H9 (cell line): ENCODE measurements at regions not wholly inside any gene's neighbourhood (a gene's known extent, or its start where the extent isn't known, plus 50 kb on each side); places are given as distances from the start of the nearest gene placed in this dataset.

Experiments
- DNase-seq: peaks from one replicate; pipeline ENCODE4 v3.0.0-alpha.2; 2017
- H2AFZ ChIP-seq: one replicate; pipeline ENCODE4 v1.6.1; 2013; ENCODE audit warnings: mild to moderate bottlenecking, low read length, control low read depth, moderate library complexity
- H2AK5ac ChIP-seq: 2 replicates; pipeline ENCODE4 v1.6.1; 2013; ENCODE audit warnings: low read length, control low read depth, mixed read lengths; ENCODE audit not compliant: insufficient read length
- H2BK120ac ChIP-seq: one replicate; pipeline ENCODE4 v1.6.1; 2013; ENCODE audit warnings: low read depth, mild to moderate bottlenecking, low read length, control low read depth, inconsistent platforms; ENCODE audit not compliant: poor library complexity, severe bottlenecking
- H2BK12ac ChIP-seq: 2 replicates; pipeline ENCODE4 v1.6.1; 2013; ENCODE audit warnings: low read length, control low read depth, mixed read lengths, low read depth; ENCODE audit not compliant: insufficient read length
- H2BK15ac ChIP-seq: 2 replicates; pipeline ENCODE4 v1.6.1; 2013; ENCODE audit warnings: low read depth, low read length, control low read depth
- H2BK20ac ChIP-seq: one replicate; pipeline ENCODE4 v1.6.1; 2013; ENCODE audit warnings: low read depth, mild to moderate bottlenecking, low read length, control low read depth, inconsistent platforms; ENCODE audit not compliant: poor library complexity, severe bottlenecking
- H2BK5ac ChIP-seq: 2 replicates; pipeline ENCODE4 v1.6.1; 2013; ENCODE audit warnings: low read length, control low read depth, mixed read lengths; ENCODE audit not compliant: insufficient read length
- H3K14ac ChIP-seq: 2 replicates; pipeline ENCODE4 v1.6.1; 2013; ENCODE audit warnings: low read length, control low read depth; ENCODE audit not compliant: insufficient read depth
- H3K18ac ChIP-seq: 2 replicates; pipeline ENCODE4 v1.6.1; 2013; ENCODE audit warnings: low read depth, mild to moderate bottlenecking, mixed read lengths, low read length, control low read depth; ENCODE audit not compliant: insufficient read length
- H3K23ac ChIP-seq: 2 replicates; pipeline ENCODE4 v1.6.1; 2013; ENCODE audit warnings: low read length, control low read depth, mixed read lengths, low read depth; ENCODE audit not compliant: insufficient read length
- H3K23me2 ChIP-seq: 2 replicates; pipeline ENCODE4 v1.6.1; 2013; ENCODE audit warnings: low read depth, mild to moderate bottlenecking, mixed read lengths, low read length, control low read depth; ENCODE audit not compliant: insufficient read length, poor library complexity, severe bottlenecking
- H3K27ac ChIP-seq: 2 replicates; pipeline ENCODE4 v1.5.1; 2013; ENCODE audit warnings: low read length, control low read depth, mixed read lengths, low read depth; ENCODE audit not compliant: insufficient read length
- H3K27me3 ChIP-seq: 2 replicates; pipeline ENCODE4 v1.6.1; 2013; ENCODE audit warnings: low read length, control low read depth, inconsistent platforms; ENCODE audit not compliant: insufficient read depth
- H3K4ac ChIP-seq: 2 replicates; pipeline ENCODE4 v1.6.1; 2013; ENCODE audit warnings: low read depth, mild to moderate bottlenecking, control low read depth, inconsistent platforms, low read length, moderate library complexity
- H3K4me1 ChIP-seq: 2 replicates; pipeline ENCODE4 v1.6.1; 2013; ENCODE audit warnings: low read length, control low read depth, inconsistent platforms; ENCODE audit not compliant: insufficient read depth
- H3K4me2 ChIP-seq: 2 replicates; pipeline ENCODE4 v1.6.1; 2013; ENCODE audit warnings: low read length, control low read depth, mixed read lengths; ENCODE audit not compliant: insufficient read length, insufficient read depth
- H3K56ac ChIP-seq: 2 replicates; pipeline ENCODE4 v1.6.1; 2013; ENCODE audit warnings: low read depth, mild to moderate bottlenecking, mixed read lengths, low read length, control low read depth; ENCODE audit not compliant: insufficient read length
- H3K79me1 ChIP-seq: 2 replicates; pipeline ENCODE4 v1.6.1; 2013; ENCODE audit warnings: low read depth, mild to moderate bottlenecking, moderate library complexity, low read length, control low read depth, inconsistent platforms; ENCODE audit not compliant: insufficient read depth, poor library complexity, severe bottlenecking
- H3K79me2 ChIP-seq: 2 replicates; pipeline ENCODE4 v1.6.1; 2013; ENCODE audit warnings: low read length, control low read depth, inconsistent platforms; ENCODE audit not compliant: insufficient read depth
- H3K9ac ChIP-seq: 2 replicates; pipeline ENCODE4 v1.6.1; 2013; ENCODE audit warnings: low read length, control low read depth, mixed read lengths; ENCODE audit not compliant: insufficient read length; ENCODE audit errors: extremely low read depth
- H3K9me3 ChIP-seq: one replicate; pipeline ENCODE4 v1.6.1; 2013; ENCODE audit warnings: low read depth, low read length, inconsistent platforms; ENCODE audit not compliant: control insufficient read depth
- H3T11ph ChIP-seq: one replicate; pipeline ENCODE4 v1.6.1; 2013; ENCODE audit warnings: mild to moderate bottlenecking, low read length, control low read depth, inconsistent platforms
- H4K20me1 ChIP-seq: one replicate; pipeline ENCODE4 v1.6.1; 2013; ENCODE audit not compliant: control insufficient read depth, insufficient read length, insufficient read depth
- H4K5ac ChIP-seq: 2 replicates; pipeline ENCODE4 v1.6.1; 2013; ENCODE audit warnings: low read depth, mild to moderate bottlenecking, mixed read lengths, low read length, control low read depth; ENCODE audit not compliant: insufficient read length
- H4K8ac ChIP-seq: replicated peaks from 2 replicates; pipeline ENCODE4 v1.6.1; 2013; ENCODE audit warnings: low read length, control low read depth, mixed read lengths, low read depth; ENCODE audit not compliant: insufficient read length
- H4K91ac ChIP-seq: 2 replicates; pipeline ENCODE4 v1.6.1; 2013; ENCODE audit warnings: low read depth, mild to moderate bottlenecking, moderate library complexity, mixed read lengths, low read length, control low read depth; ENCODE audit not compliant: insufficient read length
- H3K27ac Mint-ChIP-seq, 3 experiments: 2 replicates in 2 of 3; 3 replicates in 1 of 3; pipeline ENCODE4 v1.8.0; 2020 to 2021; ENCODE audit warnings: mixed read lengths in 3 of 3, mild to moderate bottlenecking in 1 of 3, moderate library complexity in 1 of 3
- H3K27me3 Mint-ChIP-seq: 2 replicates; pipeline ENCODE4 v1.8.0; 2021; ENCODE audit warnings: low read depth, mild to moderate bottlenecking, moderate library complexity, mixed read lengths
- H3K36me3 Mint-ChIP-seq, 3 experiments: 2 replicates in 2 of 3; 3 replicates in 1 of 3; pipeline ENCODE4 v1.8.0; 2020 to 2021; ENCODE audit warnings: low read depth in 3 of 3, mixed read lengths in 3 of 3; ENCODE audit not compliant: insufficient read depth in 1 of 3
- H3K4me1 Mint-ChIP-seq, 2 experiments: 2 replicates each; pipeline ENCODE4 v1.8.0; 2020; ENCODE audit warnings: mixed read lengths in 2 of 2
- H3K4me3 Mint-ChIP-seq, 2 experiments: 2 replicates in 1 of 2; 3 replicates in 1 of 2; pipeline ENCODE4 v1.8.0; 2020 to 2021; ENCODE audit warnings: mild to moderate bottlenecking in 2 of 2, mixed read lengths in 2 of 2, moderate library complexity in 1 of 2
- H3K9me3 Mint-ChIP-seq, 2 experiments: 2 replicates in 1 of 2; 3 replicates in 1 of 2; pipeline ENCODE4 v1.8.0; 2020; ENCODE audit warnings: mild to moderate bottlenecking in 2 of 2, mixed read lengths in 2 of 2, moderate library complexity in 1 of 2
- WGBS: extraction: QIAGEN DNeasy Blood & Tissue Kit; methylation state at CpG from one replicate; pipeline ENCODE4 v1.1.7; 2013; ENCODE audit warnings: missing lambda C conversion rate, low lambda C conversion rate, mixed read lengths; ENCODE audit not compliant: insufficient read length; ENCODE audit errors: extremely low coverage; 5-methylcytosine and 5-hydroxymethylcytosine counted together
- TF ChIP-seq, protein P1 (sequence below): fragments of 200-600 bp; sonication (generic); conservative IDR thresholded peaks from 3 replicates; pipeline ENCODE4 v1.8.0; 2021; ENCODE audit warnings: antibody characterized with exemption, mild to moderate bottlenecking

DNA sequence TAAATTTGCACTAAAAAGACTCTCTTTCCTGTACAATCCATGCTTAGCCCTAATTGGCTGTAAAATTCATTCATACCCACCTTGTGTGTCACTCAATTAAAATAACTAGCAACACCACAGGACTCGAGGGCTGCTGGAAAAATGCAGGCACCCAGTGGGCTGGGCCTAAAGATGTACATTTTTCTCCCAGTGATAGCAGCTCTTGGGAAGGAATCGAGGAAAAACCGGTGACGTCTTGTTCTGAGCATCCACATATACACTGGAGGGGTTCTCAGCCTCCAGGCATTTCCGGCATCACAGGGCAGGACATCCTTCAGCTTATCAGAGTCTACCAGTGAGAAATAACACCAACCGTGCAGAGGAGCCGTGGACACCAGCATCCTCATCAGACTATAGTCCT is 85.8 kb upstream of the PITRM1 start:
- H3K9me3 Mint-ChIP-seq, result no peaks in the 10 kb centered on the region
- no CpG with 5 or more reads among the region's 7 CpGs for WGBS
- H2BK5ac ChIP-seq, result no peak overlapping the region
- no peak overlapping the region for H2AFZ ChIP-seq
- no peak overlapping the region for H2AK5ac ChIP-seq
- H3K27me3 Mint-ChIP-seq, result peaks cover 4% of the 10 kb centered on the region
- no peak overlapping the region for H2BK12ac ChIP-seq
- H2BK15ac ChIP-seq, result no peak overlapping the region
- H4K8ac ChIP-seq, result no peak overlapping the region
- H4K20me1 ChIP-seq, result no peaks in the 10 kb centered on the region
- no peak overlapping the region for H3K18ac ChIP-seq
- H3K27ac ChIP-seq, result no peak overlapping the region
- TF ChIP-seq, protein P1, sequence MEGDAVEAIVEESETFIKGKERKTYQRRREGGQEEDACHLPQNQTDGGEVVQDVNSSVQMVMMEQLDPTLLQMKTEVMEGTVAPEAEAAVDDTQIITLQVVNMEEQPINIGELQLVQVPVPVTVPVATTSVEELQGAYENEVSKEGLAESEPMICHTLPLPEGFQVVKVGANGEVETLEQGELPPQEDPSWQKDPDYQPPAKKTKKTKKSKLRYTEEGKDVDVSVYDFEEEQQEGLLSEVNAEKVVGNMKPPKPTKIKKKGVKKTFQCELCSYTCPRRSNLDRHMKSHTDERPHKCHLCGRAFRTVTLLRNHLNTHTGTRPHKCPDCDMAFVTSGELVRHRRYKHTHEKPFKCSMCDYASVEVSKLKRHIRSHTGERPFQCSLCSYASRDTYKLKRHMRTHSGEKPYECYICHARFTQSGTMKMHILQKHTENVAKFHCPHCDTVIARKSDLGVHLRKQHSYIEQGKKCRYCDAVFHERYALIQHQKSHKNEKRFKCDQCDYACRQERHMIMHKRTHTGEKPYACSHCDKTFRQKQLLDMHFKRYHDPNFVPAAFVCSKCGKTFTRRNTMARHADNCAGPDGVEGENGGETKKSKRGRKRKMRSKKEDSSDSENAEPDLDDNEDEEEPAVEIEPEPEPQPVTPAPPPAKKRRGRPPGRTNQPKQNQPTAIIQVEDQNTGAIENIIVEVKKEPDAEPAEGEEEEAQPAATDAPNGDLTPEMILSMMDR, result no peak
- H2BK20ac ChIP-seq, result no peak overlapping the region
- no peak overlapping the region for H3K27ac Mint-ChIP-seq
- no peak for DNase-seq
- H3T11ph ChIP-seq, result no peak overlapping the region
- no peaks in the 10 kb centered on the region for H3K27me3 ChIP-seq
- no peaks in the 10 kb centered on the region for H3K79me1 ChIP-seq
- H2BK120ac ChIP-seq, result no peak overlapping the region
- no peak overlapping the region for H3K4me3 Mint-ChIP-seq
- no peaks in the 10 kb centered on the region for H3K4me1 ChIP-seq
- no peaks in the 10 kb centered on the region for H3K23me2 ChIP-seq
- H3K79me2 ChIP-seq, result no peaks in the 10 kb centered on the region
- H3K4me2 ChIP-seq, result no peak overlapping the region
- H3K23ac ChIP-seq, result no peak overlapping the region
- no peaks in the 10 kb centered on the region for H3K36me3 Mint-ChIP-seq
- no peaks in the 10 kb centered on the region for H3K9me3 ChIP-seq
- H3K4me1 Mint-ChIP-seq, result peaks cover 0 to 8% of the 10 kb centered on the region in 2 experiments; a peak in 3 of 4 replicates
- no peak overlapping the region for H3K56ac ChIP-seq
- no peak overlapping the region for H3K9ac ChIP-seq
- no peak overlapping the region for H4K91ac ChIP-seq
- no peak overlapping the region for H4K5ac ChIP-seq
- H3K14ac ChIP-seq, result no peak overlapping the region
- H3K4ac ChIP-seq, result no peak overlapping the region
